K562 (cell line): ENCODE measurements at regions not wholly inside any gene's neighbourhood (a gene's known extent, or its start where the extent isn't known, plus 50 kb on each side); places are given as distances from the start of the nearest gene placed in this dataset.

ENCODE experiments used
- ATAC-seq: fragments of 200-7000 bp; cut with Tn5 transposase; 3 replicates; pipeline ENCODE4 v1.9.1; 2020; ENCODE audit warnings: moderate library complexity
- BruUV-seq: library from RNA; stranded (reverse); fragments of 400-500 nt; replicated peaks from 2 replicates; lab custom pipeline; 2021; lab: Mats Ljungman, UMichigan
- CTCF ChIA-PET: fragments of 300-600 bp; formaldehyde crosslinking; extraction: SDS; loops from one replicate; lab custom pipeline; 2021; ENCODE audit warnings: low intra/inter-chr PET ratio; lab: Yijun Ruan, JAX
- POLR2A ChIA-PET: fragments of 300-600, 350-650 bp; sonication (Branson Sonifier 250); formaldehyde crosslinking; extraction: SDS; loops from one replicate; lab custom pipeline; 2021; ENCODE audit warnings: antibody characterized with exemption, inconsistent platforms; lab: Yijun Ruan, JAX
- DNase-seq, 4 experiments: peaks; one replicate each; pipeline versions ENCODE4 v3.0.0 to v3.0.0-alpha.2; 2011 to 2018; ENCODE audit warnings: low spot score in 3 of 4, mixed read lengths in 3 of 4; ENCODE audit errors: extremely low read depth in 1 of 4
- FAIRE-seq: peaks from 2 replicates; lab custom pipeline; 2011; peaks lifted over from hg19 to GRCh38; lab: Jason Lieb, UNC
- H2AFZ ChIP-seq: 2 replicates; pipeline ENCODE4 v1.6.0; 2011; ENCODE audit warnings: low read depth, low read length, control low read depth, inconsistent platforms
- H3K27ac ChIP-seq: fragments of 200-600 bp; 3 replicates; pipeline ENCODE4 v1.8.0; 2011; ENCODE audit warnings: low read depth, mild to moderate bottlenecking, control low read depth, inconsistent platforms, low read length, moderate library complexity, mixed read lengths; ENCODE audit errors: extremely low read depth
- H3K27me3 ChIP-seq, 2 experiments: fragments of 300-600 bp in 1 of 2; 2 replicates in 1 of 2; 3 replicates in 1 of 2; pipeline versions ENCODE4 v1.6.0 to v1.8.0; 2011; ENCODE audit warnings: inconsistent platforms in 2 of 2, low read length in 2 of 2, mild to moderate bottlenecking in 1 of 2, mixed read lengths in 1 of 2, moderate library complexity in 1 of 2; ENCODE audit not compliant: control insufficient read depth in 2 of 2, insufficient read depth in 2 of 2
- H3K36me3 ChIP-seq: fragments of 300-600 bp; 3 replicates; pipeline ENCODE4 v1.8.0; 2011; ENCODE audit warnings: mild to moderate bottlenecking, low read length, inconsistent platforms; ENCODE audit not compliant: control insufficient read depth, insufficient read depth
- H3K4me1 ChIP-seq, 2 experiments: fragments of 200-600 bp in 1 of 2; replicated peaks in 1 of 2; 2 replicates in 1 of 2; 3 replicates in 1 of 2; pipeline versions ENCODE4 v1.5.1 to v1.8.0; 2011; ENCODE audit warnings: inconsistent platforms in 2 of 2, low read length in 2 of 2, mild to moderate bottlenecking in 1 of 2, mixed read lengths in 1 of 2, moderate library complexity in 1 of 2; ENCODE audit not compliant: control insufficient read depth in 2 of 2, insufficient read depth in 2 of 2
- H3K4me2 ChIP-seq: 2 replicates; pipeline ENCODE4 v1.6.1; 2011; ENCODE audit warnings: low read length, control low read depth, inconsistent platforms, mixed read lengths; ENCODE audit not compliant: insufficient read depth
- H3K4me3 ChIP-seq: fragments of 200-600 bp; sonication (generic), shearing (Covaris generic); 2 replicates; pipeline ENCODE4 v1.5.1; 2016; ENCODE audit warnings: control low read depth, inconsistent platforms
- H3K79me2 ChIP-seq: fragments of 200-600 bp; 3 replicates; pipeline ENCODE4 v1.8.0; 2011; ENCODE audit warnings: low read length, inconsistent platforms; ENCODE audit not compliant: control insufficient read depth, insufficient read depth
- H3K9ac ChIP-seq, 2 experiments: 2 replicates each; pipeline versions ENCODE4 v1.6.0 to v1.6.1; 2011; ENCODE audit warnings: low read depth in 2 of 2, low read length in 2 of 2, control low read depth in 1 of 2, inconsistent platforms in 1 of 2, mild to moderate bottlenecking in 1 of 2, mixed read lengths in 1 of 2; ENCODE audit not compliant: insufficient read depth in 1 of 2
- H3K9me1 ChIP-seq: one replicate; pipeline ENCODE4 v1.6.0; 2011; ENCODE audit warnings: inconsistent platforms, mild to moderate bottlenecking, low read length, moderate library complexity; ENCODE audit not compliant: control insufficient read depth, insufficient read depth
- H3K9me3 ChIP-seq: replicated peaks from 2 replicates; pipeline ENCODE4 v1.5.1; 2011; ENCODE audit warnings: low read depth, low read length, inconsistent platforms; ENCODE audit not compliant: control insufficient read depth, insufficient read depth
- H4K20me1 ChIP-seq: replicated peaks from 2 replicates; pipeline ENCODE4 v1.6.1; 2011; ENCODE audit warnings: low read length, inconsistent platforms, mixed read lengths; ENCODE audit not compliant: control insufficient read depth, insufficient read depth
- ADNP ChIP-seq: fragments of 200-800 bp; sonication (Bioruptor generic); IDR thresholded peaks from 2 replicates; pipeline ENCODE4 v1.6.1; 2016; ENCODE audit warnings: missing genetic modification characterization, missing compliant biosample characterization
- BCLAF1 ChIP-seq, 2 experiments: fragments of 450-650 bp in 1 of 2; IDR thresholded peaks; 2 replicates each; pipeline ENCODE4 v1.6.1; 2011 to 2017; ENCODE audit warnings: low read depth in 2 of 2, antibody characterized with exemption in 1 of 2, borderline replicate concordance in 1 of 2, low read length in 1 of 2, mild to moderate bottlenecking in 1 of 2, mixed read lengths in 1 of 2; ENCODE audit not compliant: control insufficient read depth in 1 of 2
- BRF1 ChIP-seq: IDR thresholded peaks from 3 replicates; pipeline ENCODE4 v1.6.1; 2011; ENCODE audit warnings: borderline replicate concordance, mild to moderate bottlenecking; ENCODE audit not compliant: insufficient read length; ENCODE audit errors: extremely low read depth
- E2F1 ChIP-seq: sonication (generic); formaldehyde crosslinking; IDR thresholded peaks from 2 replicates; pipeline ENCODE4 v1.8.1; 2023; ENCODE audit warnings: mild to moderate bottlenecking, missing genetic modification reagents, moderate library complexity
- ETS1 ChIP-seq: conservative IDR thresholded peaks from 2 replicates; pipeline ENCODE4 v1.6.1; 2011; ENCODE audit warnings: low read depth, mild to moderate bottlenecking, low read length; ENCODE audit not compliant: control insufficient read depth
- FOXJ2 ChIP-seq: fragments of 200-800 bp; sonication (Bioruptor generic); IDR thresholded peaks from 2 replicates; pipeline ENCODE4 v1.6.1; 2016; ENCODE audit warnings: missing genetic modification characterization, missing compliant biosample characterization
- HNRNPLL ChIP-seq: fragments of 200-400 bp; formaldehyde crosslinking; IDR thresholded peaks from 2 replicates; pipeline ENCODE4 v1.6.1; 2017; ENCODE audit warnings: low read length, low read depth, mild to moderate bottlenecking; ENCODE audit not compliant: poor library complexity, severe bottlenecking
- KAT7 ChIP-seq: sonication (generic); formaldehyde crosslinking; IDR thresholded peaks from 2 replicates; pipeline ENCODE4 v1.8.0; 2022; ENCODE audit warnings: missing genetic modification reagents, mild to moderate bottlenecking, borderline replicate concordance
- MCM5 ChIP-seq: fragments of 450-650 bp; IDR thresholded peaks from 2 replicates; pipeline ENCODE4 v1.6.1; 2016; ENCODE audit warnings: low read depth
- MITF ChIP-seq: IDR thresholded peaks from 2 replicates; pipeline ENCODE4 v1.6.1; 2014; ENCODE audit warnings: antibody characterized with exemption
- NFE2 ChIP-seq: IDR thresholded peaks from 2 replicates; pipeline ENCODE4 v1.6.1; 2014; ENCODE audit warnings: antibody characterized with exemption, low read depth
- NFXL1 ChIP-seq: fragments of 450-650 bp; formaldehyde crosslinking; IDR thresholded peaks from 2 replicates; pipeline ENCODE4 v1.4.0; 2021; ENCODE audit warnings: mild to moderate bottlenecking
- NONO ChIP-seq, 2 experiments: fragments of 200-400 bp in 1 of 2; fragments of 450-650 bp in 1 of 2; formaldehyde crosslinking in 1 of 2; IDR thresholded peaks; 2 replicates each; pipeline ENCODE4 v1.6.1; 2017; ENCODE audit warnings: low read depth in 2 of 2, mild to moderate bottlenecking in 2 of 2, moderate library complexity in 2 of 2, low read length in 1 of 2
- NUFIP1 ChIP-seq: fragments of 450-650 bp; IDR thresholded peaks from 2 replicates; pipeline ENCODE4 v1.6.1; 2018; ENCODE audit not compliant: partially characterized antibody
- POLR3A ChIP-seq: IDR thresholded peaks from 2 replicates; pipeline ENCODE4 v1.6.1; 2011; ENCODE audit warnings: borderline replicate concordance, mild to moderate bottlenecking, moderate library complexity; ENCODE audit not compliant: insufficient read length, insufficient read depth; ENCODE audit errors: extremely low read depth
- TBL1XR1 ChIP-seq, 2 experiments: IDR thresholded peaks; 2 replicates each; pipeline ENCODE4 v1.6.1; 2012; ENCODE audit warnings: improper control_type of control experiment in 2 of 2, low read length in 2 of 2, mild to moderate bottlenecking in 1 of 2
- WGBS: fragments of 100-300 bp; shearing (Covaris generic); methylation state at CpG from one replicate; pipeline ENCODE4 v1.1.6; 2016; ENCODE audit warnings: low coverage, mixed read lengths; ENCODE audit not compliant: insufficient coverage; ENCODE audit errors: missing lambda C conversion rate; 5-methylcytosine and 5-hydroxymethylcytosine counted together
- in situ Hi-C: fragments of 300-500 bp; cut with MboI; formaldehyde crosslinking; loops from 4 replicates; pipeline ENCODE4 v1.15.0; 2018; ENCODE audit warnings: inconsistent platforms, mixed read lengths
- intact Hi-C: fragments of 100-400 bp; cut with micrococcal nuclease; formaldehyde crosslinking; loops from 2 replicates; pipeline ENCODE4 v1.14.2; 2022

- FAIRE-seq: no peak
- no peak overlapping the region for H3K27ac ChIP-seq
- H3K4me3 ChIP-seq: no peak overlapping the region
- no peaks in the 10 kb centered on the region; the same call in 1 of the 2 replicates for H4K20me1 ChIP-seq
- in situ Hi-C loops (loop anchor here (10.0 kb wide), 2 partner anchors 1062 to 1272 kb away; no protein-coding TSS in a partner anchor), intact Hi-C loops (no loop called here)
- H3K9me3 ChIP-seq: no peaks in the 10 kb centered on the region
- H3K4me2 ChIP-seq: no peak overlapping the region
- POLR2A ChIA-PET: interaction anchor here (0.6 to 1.0 kb wide), 4 partner anchors 118 to 1062 kb away, joined by 3 read pairs; no protein-coding TSS in a partner anchor
- no peaks in the 10 kb centered on the region for H3K79me2 ChIP-seq
- CTCF ChIA-PET: no interaction called here
- BruUV-seq: no TSS peak
- no peaks in the 10 kb centered on the region for H3K9me1 ChIP-seq
- no peak overlapping the region for H3K9ac ChIP-seq
- no peak overlapping the region for H2AFZ ChIP-seq
- 0% methylated on average over 3 of the region's 3 CpGs for WGBS
- no peaks in the 10 kb centered on the region for H3K36me3 ChIP-seq
- H3K4me1 ChIP-seq: 0 out of 5 replicates have a peak, but pooled peaks cover 0 to 4% of the 10 kb centered on the region in 2 experiments
- ATAC-seq: no peak
- H3K27me3 ChIP-seq: peaks cover 19 to 71% of the 10 kb centered on the region in 2 experiments; a peak in 4 of 5 replicates
- no peak for DNase-seq
- TF ChIP-seq FOXJ2 (tag): no peak
- TF ChIP-seq E2F1 (CRISPR knock-in tag): no peak
- TF ChIP-seq BCLAF1 (IDR thresholded peaks at IDR 0.05; ENCODE audit: borderline replicate concordance in 1 of 2, control insufficient read depth in 1 of 2, low read depth in 2 of 2, low read length in 1 of 2): no peak
- no peak for TF ChIP-seq ADNP (tag)
- TF ChIP-seq KAT7 (CRISPR knock-in tag): no peak
- TF ChIP-seq NONO (IDR thresholded peaks at IDR 0.05; ENCODE audit: low read depth in 2 of 2, low read length in 1 of 2): no peak
- no peak for TF ChIP-seq NUFIP1
- no peak for TF ChIP-seq HNRNPLL
- no peak for TF ChIP-seq POLR3A
- TF ChIP-seq NFXL1 (CRISPR knock-in tag): no peak
- TF ChIP-seq NFE2: no peak
- TF ChIP-seq MITF: no peak
- no peak for TF ChIP-seq MCM5
- TF ChIP-seq BRF1: no peak
- no peak for TF ChIP-seq ETS1
- TF ChIP-seq TBL1XR1 (IDR thresholded peaks at IDR 0.05; ENCODE audit: low read length in 2 of 2): no peak
Observed at GRCh38 chr6:44653091-44653490, 265.6 kb downstream of the CDC5L start.
